ENCODE measurements at regions not wholly inside any gene's neighbourhood (a gene's known extent, or its start where the extent isn't known, plus 50 kb on each side); places are given as distances from the start of the nearest gene placed in this dataset.

DNA sequence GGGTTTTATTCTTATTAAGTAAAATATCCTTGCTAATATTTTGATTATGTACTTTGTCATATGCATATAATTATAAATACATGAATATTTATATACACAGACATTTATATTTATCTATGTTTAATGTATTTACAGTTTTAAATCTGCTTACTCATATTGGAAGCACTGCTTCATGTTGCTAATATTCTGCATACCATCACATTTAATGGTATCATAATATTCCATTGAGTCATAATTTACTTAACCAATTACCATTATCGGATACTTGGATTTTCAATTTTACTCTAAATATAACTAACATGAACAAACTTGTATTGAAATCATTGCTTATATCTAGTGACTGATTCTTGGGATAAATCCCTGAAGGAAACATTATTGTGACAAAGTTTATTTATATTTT lies 155.2 kb downstream of the MBL2 start:
- no peak for DNase-seq (ENCODE audit: low read depth, low spot score)
- H3K4me2 ChIP-seq (ENCODE audit: control insufficient read depth, extremely low read depth, insufficient read depth, low read depth, low read length) = no peak overlapping the region
- TF ChIP-seq EZH2 (IDR thresholded peaks at IDR 0.05; ENCODE audit: low read length) = no peak
- TF ChIP-seq, protein P1, sequence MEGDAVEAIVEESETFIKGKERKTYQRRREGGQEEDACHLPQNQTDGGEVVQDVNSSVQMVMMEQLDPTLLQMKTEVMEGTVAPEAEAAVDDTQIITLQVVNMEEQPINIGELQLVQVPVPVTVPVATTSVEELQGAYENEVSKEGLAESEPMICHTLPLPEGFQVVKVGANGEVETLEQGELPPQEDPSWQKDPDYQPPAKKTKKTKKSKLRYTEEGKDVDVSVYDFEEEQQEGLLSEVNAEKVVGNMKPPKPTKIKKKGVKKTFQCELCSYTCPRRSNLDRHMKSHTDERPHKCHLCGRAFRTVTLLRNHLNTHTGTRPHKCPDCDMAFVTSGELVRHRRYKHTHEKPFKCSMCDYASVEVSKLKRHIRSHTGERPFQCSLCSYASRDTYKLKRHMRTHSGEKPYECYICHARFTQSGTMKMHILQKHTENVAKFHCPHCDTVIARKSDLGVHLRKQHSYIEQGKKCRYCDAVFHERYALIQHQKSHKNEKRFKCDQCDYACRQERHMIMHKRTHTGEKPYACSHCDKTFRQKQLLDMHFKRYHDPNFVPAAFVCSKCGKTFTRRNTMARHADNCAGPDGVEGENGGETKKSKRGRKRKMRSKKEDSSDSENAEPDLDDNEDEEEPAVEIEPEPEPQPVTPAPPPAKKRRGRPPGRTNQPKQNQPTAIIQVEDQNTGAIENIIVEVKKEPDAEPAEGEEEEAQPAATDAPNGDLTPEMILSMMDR (optimal IDR thresholded peaks at IDR 0.05 in 1 of 3, IDR thresholded peaks at IDR 0.05 in 1 of 3, conservative IDR thresholded peaks at IDR 0.05 in 1 of 3; ENCODE audit: extremely low read depth in 1 of 3, insufficient read depth in 2 of 3, low read length in 3 of 3) = no peak

DNA sequence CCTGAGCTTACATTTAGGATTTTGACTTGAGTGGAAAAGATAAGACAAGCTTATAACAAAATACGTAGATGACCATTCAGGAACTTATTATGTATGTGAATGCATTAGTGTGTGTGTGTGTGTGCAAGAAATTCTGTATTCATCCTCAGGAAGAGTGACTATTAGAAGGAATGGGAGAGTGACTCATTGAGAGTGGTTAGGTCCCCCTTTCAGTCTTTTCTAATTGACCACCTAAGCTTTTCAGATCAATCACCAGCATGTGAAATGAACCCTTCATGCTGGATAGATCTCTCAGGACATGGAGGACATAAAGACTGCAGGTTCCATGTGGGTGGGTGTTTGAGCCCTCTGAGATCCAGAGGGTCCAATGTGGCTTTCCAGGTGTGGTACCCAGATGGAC lies 153.5 kb downstream of the MBL2 start:
- Histone ChIP-seq H3K27ac (ENCODE audit: control insufficient read depth, insufficient read depth, low read length) (no peak overlapping the region), H3K9me3 (ENCODE audit: control insufficient read depth, low read depth, low read length) (no peaks in the 10 kb centered on the region), H3K36me3 (ENCODE audit: control insufficient read depth in 2 of 2, extremely low read depth in 1 of 2, insufficient read depth in 2 of 2, low read length in 2 of 2) (no peaks in the 10 kb centered on the region), H3K79me2 (ENCODE audit: control insufficient read depth, insufficient read depth, low read length) (no peaks in the 10 kb centered on the region), H3K4me3 (ENCODE audit: control insufficient read depth in 2 of 3, extremely low read depth in 1 of 3, insufficient read depth in 2 of 3, low read depth in 1 of 3, low read length in 3 of 3) (no peak overlapping the region), H3K9ac (ENCODE audit: control insufficient read depth, extremely low read depth, insufficient read depth, low read length) (no peak overlapping the region), H2AFZ (ENCODE audit: control insufficient read depth, low read length) (no peak overlapping the region), H3K27me3 (ENCODE audit: control insufficient read depth, extremely low read depth, insufficient read depth, low read length) (no peaks in the 10 kb centered on the region), H3K9me1 (ENCODE audit: control insufficient read depth, extremely low read depth, insufficient read depth, low read length) (no peaks in the 10 kb centered on the region), H4K20me1 (ENCODE audit: control insufficient read depth, extremely low read depth, insufficient read depth, low read length) (no peaks in the 10 kb centered on the region), H3K4me1 (ENCODE audit: control insufficient read depth, extremely low read depth, insufficient read depth, low read length) (no peaks in the 10 kb centered on the region), H3K4me2 (ENCODE audit: control insufficient read depth, extremely low read depth, insufficient read depth, low read depth, low read length) (no peak overlapping the region)
- DNase-seq (ENCODE audit: low read depth, low spot score) (no peak), FAIRE-seq (no peak)
- dilution Hi-C loops (cut with MboI; ENCODE audit: extremely low pct_ligation_motif_present, low sequenced_read_pairs) = no loop called here
- no peak for TF ChIP-seq EZH2 (IDR thresholded peaks at IDR 0.05; ENCODE audit: low read length)
- TF ChIP-seq, protein P1 (optimal IDR thresholded peaks at IDR 0.05 in 1 of 3, IDR thresholded peaks at IDR 0.05 in 1 of 3, conservative IDR thresholded peaks at IDR 0.05 in 1 of 3; ENCODE audit: extremely low read depth in 1 of 3, insufficient read depth in 2 of 3, low read length in 3 of 3) = no peak

More for the DNA sequence above, 155.2 kb downstream of the MBL2 start:
- Histone ChIP-seq H3K9me1 (ENCODE audit: control insufficient read depth, extremely low read depth, insufficient read depth, low read length) (no peaks in the 10 kb centered on the region), H3K9me3 (ENCODE audit: control insufficient read depth, low read depth, low read length) (no peaks in the 10 kb centered on the region), H3K36me3 (ENCODE audit: control insufficient read depth in 2 of 2, extremely low read depth in 1 of 2, insufficient read depth in 2 of 2, low read length in 2 of 2) (no peaks in the 10 kb centered on the region), H3K27ac (ENCODE audit: control insufficient read depth, insufficient read depth, low read length) (no peak overlapping the region), H3K27me3 (ENCODE audit: control insufficient read depth, extremely low read depth, insufficient read depth, low read length) (peaks cover 5% of the 10 kb centered on the region), H2AFZ (ENCODE audit: control insufficient read depth, low read length) (no peak overlapping the region), H3K4me3 (ENCODE audit: control insufficient read depth in 2 of 3, extremely low read depth in 1 of 3, insufficient read depth in 2 of 3, low read depth in 1 of 3, low read length in 3 of 3) (no peak overlapping the region), H3K4me1 (ENCODE audit: control insufficient read depth, extremely low read depth, insufficient read depth, low read length) (no peaks in the 10 kb centered on the region), H3K9ac (ENCODE audit: control insufficient read depth, extremely low read depth, insufficient read depth, low read length) (no peak overlapping the region), H3K79me2 (ENCODE audit: control insufficient read depth, insufficient read depth, low read length) (no peaks in the 10 kb centered on the region), H4K20me1 (ENCODE audit: control insufficient read depth, extremely low read depth, insufficient read depth, low read length) (no peaks in the 10 kb centered on the region)
- dilution Hi-C loops (cut with MboI; ENCODE audit: extremely low pct_ligation_motif_present, low sequenced_read_pairs) = no loop called here
- FAIRE-seq = no peak

Measured in keratinocyte (primary cell).